ENCODE measurements at regions not wholly inside any gene's neighbourhood (a gene's known extent, or its start where the extent isn't known, plus 50 kb on each side); places are given as distances from the start of the nearest gene placed in this dataset.
A peak's percentile ranks its signal among the peaks of the same experiment; 100 is the strongest.

GRCh38 chr9:87152256-87152655 is 204.9 kb upstream of the GAS1 start:
- no peak for DNase-seq (ENCODE audit: low read depth)

GRCh38 chr9:87156247-87156646 is 208.9 kb upstream of the GAS1 start:
- DNase-seq (ENCODE audit: low read depth): no peak

- peak; percentile 61 for DNase-seq (ENCODE audit: low read depth)
These were observed 210.2 kb upstream of the GAS1 start for GRCh38 chr9:87157366-87158031.

- no peak for DNase-seq (ENCODE audit: low read depth)
These were observed 211.5 kb upstream of the GAS1 start for GRCh38 chr9:87158765-87159164.

GRCh38 chr9:87160148-87161102 is 213.1 kb upstream of the GAS1 start:
- DNase-seq (ENCODE audit: low read depth): no peak

- DNase-seq (ENCODE audit: low read depth): no peak
These were observed 219.9 kb upstream of the GAS1 start for GRCh38 chr9:87167161-87167560.

- no peak for DNase-seq (ENCODE audit: low read depth)
These were observed 220.3 kb upstream of the GAS1 start for GRCh38 chr9:87167582-87167981.

- DNase-seq (ENCODE audit: low read depth): no peak
These were observed 231.0 kb upstream of the GAS1 start for GRCh38 chr9:87178302-87178701.

- peak; percentile 85 for DNase-seq (ENCODE audit: low read depth)
These were observed 232.4 kb upstream of the GAS1 start for GRCh38 chr9:87179553-87180340.

- no peak for DNase-seq (ENCODE audit: low read depth)
These were observed 233.1 kb upstream of the GAS1 start for GRCh38 chr9:87180361-87180760.

- no peak for DNase-seq (ENCODE audit: low read depth)
These were observed 233.5 kb upstream of the GAS1 start for GRCh38 chr9:87180841-87181240.

- DNase-seq (ENCODE audit: low read depth): no peak
These were observed 234.4 kb upstream of the GAS1 start for GRCh38 chr9:87181670-87182069.

- DNase-seq (ENCODE audit: low read depth): peak; percentile 74
These were observed 237.8 kb upstream of the GAS1 start for GRCh38 chr9:87184956-87185642.

GRCh38 chr9:87187656-87188055 is 240.3 kb upstream of the GAS1 start:
- no peak for DNase-seq (ENCODE audit: low read depth)

- peak; percentile 61 for DNase-seq (ENCODE audit: low read depth)
These were observed 241.7 kb upstream of the GAS1 start for GRCh38 chr9:87189006-87189405.

- no peak for DNase-seq (ENCODE audit: low read depth)
These were observed 245.8 kb upstream of the GAS1 start for GRCh38 chr9:87193151-87193550.

- DNase-seq (ENCODE audit: low read depth): peak; percentile 96
These were observed 246.9 kb upstream of the GAS1 start for GRCh38 chr9:87193925-87194868.

- no peak for DNase-seq (ENCODE audit: low read depth)
These were observed 248.0 kb upstream of the GAS1 start for GRCh38 chr9:87195306-87195705.

- peak; percentile 40 for DNase-seq (ENCODE audit: low read depth)
These were observed 250.2 kb upstream of the GAS1 start for GRCh38 chr9:87197349-87198130.

- DNase-seq (ENCODE audit: low read depth): peak; percentile 60
These were observed 251.4 kb upstream of the GAS1 start for GRCh38 chr9:87198716-87199115.
